Mesenchymal stem cell (in vitro differentiated cells and primary cell): ENCODE measurements at regions not wholly inside any gene's neighbourhood (a gene's known extent, or its start where the extent isn't known, plus 50 kb on each side); places are given as distances from the start of the nearest gene placed in this dataset.

Experiments
- DNase-seq: peaks from one replicate; pipeline ENCODE4 v3.0.0-alpha.2; 2013
- H2AFZ ChIP-seq: one replicate; pipeline ENCODE4 v1.6.1; 2013; ENCODE audit warnings: low read depth, mild to moderate bottlenecking, control low read depth, inconsistent platforms, low read length, moderate library complexity
- H2AK5ac ChIP-seq: 2 replicates; pipeline ENCODE4 v1.6.1; 2013; ENCODE audit warnings: low read length, moderate library complexity, mild to moderate bottlenecking, inconsistent platforms; ENCODE audit not compliant: severe bottlenecking
- H2BK120ac ChIP-seq: one replicate; pipeline ENCODE4 v1.6.1; 2013; ENCODE audit warnings: low read depth, mild to moderate bottlenecking, inconsistent platforms, low read length, moderate library complexity
- H2BK12ac ChIP-seq, 2 experiments: one replicate each; pipeline ENCODE4 v1.6.1; 2013; ENCODE audit warnings: inconsistent platforms in 2 of 2, low read length in 2 of 2, mild to moderate bottlenecking in 2 of 2, moderate library complexity in 2 of 2, control low read depth in 1 of 2
- H2BK15ac ChIP-seq: one replicate; pipeline ENCODE4 v1.6.1; 2013; ENCODE audit warnings: mild to moderate bottlenecking, low read depth, inconsistent platforms; ENCODE audit not compliant: poor library complexity, severe bottlenecking
- H2BK5ac ChIP-seq: 2 replicates; pipeline ENCODE4 v1.6.1; 2013; ENCODE audit warnings: low read depth, mild to moderate bottlenecking, low read length, control low read depth, inconsistent platforms; ENCODE audit not compliant: poor library complexity, severe bottlenecking
- H3K14ac ChIP-seq, 2 experiments: one replicate each; pipeline ENCODE4 v1.6.1; 2013; ENCODE audit warnings: inconsistent platforms in 2 of 2, low read length in 2 of 2, control low read depth in 1 of 2, mild to moderate bottlenecking in 1 of 2, moderate library complexity in 1 of 2
- H3K18ac ChIP-seq, 2 experiments: one replicate each; pipeline ENCODE4 v1.6.1; 2013; ENCODE audit warnings: inconsistent platforms in 2 of 2, low read length in 2 of 2, control low read depth in 1 of 2, low read depth in 1 of 2, mild to moderate bottlenecking in 1 of 2
- H3K23ac ChIP-seq, 2 experiments: one replicate each; pipeline ENCODE4 v1.6.1; 2013; ENCODE audit warnings: inconsistent platforms in 2 of 2, low read length in 2 of 2, mild to moderate bottlenecking in 2 of 2, moderate library complexity in 2 of 2, control low read depth in 1 of 2
- H3K27ac ChIP-seq: 2 replicates; pipeline ENCODE4 v1.5.1; 2013; ENCODE audit warnings: mild to moderate bottlenecking, moderate library complexity, low read length, control low read depth, inconsistent platforms; ENCODE audit not compliant: poor library complexity, severe bottlenecking
- H3K27me3 ChIP-seq, 2 experiments: 2 replicates each; pipeline versions ENCODE4 v1.6.1 to v1.7.0; 2013; ENCODE audit warnings: low read length in 2 of 2, mild to moderate bottlenecking in 2 of 2, moderate library complexity in 2 of 2, control low read depth in 1 of 2, inconsistent platforms in 1 of 2; ENCODE audit not compliant: control insufficient read depth in 1 of 2, insufficient read depth in 1 of 2
- H3K36me3 ChIP-seq, 2 experiments: 2 replicates each; pipeline versions ENCODE4 v1.6.1 to v1.7.0; 2013; ENCODE audit warnings: low read length in 2 of 2, control low read depth in 1 of 2, inconsistent platforms in 1 of 2, low read depth in 1 of 2, mild to moderate bottlenecking in 1 of 2; ENCODE audit not compliant: insufficient read depth in 2 of 2, control insufficient read depth in 1 of 2
- H3K4ac ChIP-seq, 2 experiments: one replicate each; pipeline ENCODE4 v1.6.1; 2013; ENCODE audit warnings: inconsistent platforms in 2 of 2, low read length in 2 of 2, mild to moderate bottlenecking in 2 of 2, moderate library complexity in 2 of 2, control low read depth in 1 of 2, low read depth in 1 of 2
- H3K4me1 ChIP-seq: 2 replicates; pipeline ENCODE4 v1.6.1; 2013; ENCODE audit warnings: low read depth, low read length, control low read depth; ENCODE audit not compliant: control insufficient read depth, insufficient read depth
- H3K4me2 ChIP-seq: 2 replicates; pipeline ENCODE4 v1.6.1; 2013; ENCODE audit warnings: low read length, mild to moderate bottlenecking, inconsistent platforms; ENCODE audit not compliant: poor library complexity, severe bottlenecking
- H3K4me3 ChIP-seq, 2 experiments: 2 replicates each; pipeline versions ENCODE4 v1.5.1 to v1.7.0; 2013; ENCODE audit warnings: low read length in 2 of 2, mild to moderate bottlenecking in 2 of 2, control low read depth in 1 of 2, low read depth in 1 of 2; ENCODE audit not compliant: insufficient read depth in 1 of 2
- H3K79me1 ChIP-seq: replicated peaks from 2 replicates; pipeline ENCODE4 v1.6.1; 2013; ENCODE audit warnings: mild to moderate bottlenecking, control low read depth, low read length, inconsistent platforms; ENCODE audit not compliant: poor library complexity, severe bottlenecking
- H3K9ac ChIP-seq: 2 replicates; pipeline ENCODE4 v1.7.0; 2013; ENCODE audit warnings: mild to moderate bottlenecking, low read length, moderate library complexity
- H3K9me3 ChIP-seq: 2 replicates; pipeline ENCODE4 v1.7.0; 2013; ENCODE audit warnings: mild to moderate bottlenecking, low read length; ENCODE audit not compliant: control insufficient read depth
- H4K8ac ChIP-seq: one replicate; pipeline ENCODE4 v1.6.1; 2013; ENCODE audit warnings: inconsistent platforms, mild to moderate bottlenecking, low read length, moderate library complexity
- H4K91ac ChIP-seq: one replicate; pipeline ENCODE4 v1.6.1; 2013; ENCODE audit warnings: mild to moderate bottlenecking, low read length, inconsistent platforms
- WGBS: methylation state at CpG from one replicate; pipeline ENCODE4 v1.1.7; 2013; ENCODE audit warnings: mixed read lengths; 5-methylcytosine and 5-hydroxymethylcytosine counted together

- Histone ChIP-seq H2BK15ac (no peak overlapping the region), H2AFZ (no peak overlapping the region), H3K4me1 (no peaks in the 10 kb centered on the region), H3K9me3 (peaks cover 2% of the 10 kb centered on the region), H2BK5ac (no peak overlapping the region), H3K14ac (no peak overlapping the region), H2BK12ac (no peak overlapping the region), H3K79me1 (no peaks in the 10 kb centered on the region), H3K4me2 (no peak overlapping the region), H3K27me3 (no peaks in the 10 kb centered on the region), H2BK120ac (no peak overlapping the region), H3K4me3 (no peak overlapping the region), H3K36me3 (no peaks in the 10 kb centered on the region), H3K23ac (no peak overlapping the region), H3K4ac (no peak overlapping the region), H4K8ac (no peak overlapping the region), H4K91ac (no peak overlapping the region), H3K9ac (no peak overlapping the region), H2AK5ac (no peak overlapping the region), H3K18ac (no peak overlapping the region), H3K27ac (no peak overlapping the region)
- no peak for DNase-seq
- 93% methylated on average over 2 of the region's 2 CpGs for WGBS
These were observed 931.2 kb downstream of the GATA3 start for GRCh38 chr10:8985651-8986050.

DNA sequence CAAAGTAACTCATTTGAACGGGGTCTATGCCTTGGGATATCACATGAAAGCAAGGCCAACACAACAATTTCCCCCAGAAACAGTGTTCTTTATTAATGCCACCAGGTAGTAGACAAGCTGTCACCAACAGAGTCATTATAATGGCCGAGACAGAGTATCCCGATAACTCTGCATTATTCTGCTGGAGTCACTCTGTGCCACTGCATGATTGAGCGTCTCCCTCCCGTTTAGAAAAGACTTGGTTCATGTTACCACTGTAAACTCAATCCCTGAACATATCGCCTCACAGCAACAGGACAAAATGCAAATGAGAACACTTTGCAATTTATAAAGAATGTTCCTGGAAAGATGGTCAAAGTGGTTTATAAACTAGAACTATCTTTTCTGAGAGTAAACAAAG is 932.5 kb downstream of the GATA3 start:
- Histone ChIP-seq H3K27me3 (no peaks in the 10 kb centered on the region), H3K4me3 (no peak overlapping the region), H2AK5ac (no peak overlapping the region), H3K4ac (no peak overlapping the region), H3K36me3 (no peaks in the 10 kb centered on the region), H2BK5ac (no peak overlapping the region), H2BK15ac (no peak overlapping the region), H3K27ac (no peak overlapping the region), H3K14ac (no peak overlapping the region), H2BK12ac (no peak overlapping the region), H3K18ac (no peak overlapping the region), H3K9me3 (peaks cover 2% of the 10 kb centered on the region), H3K9ac (no peak overlapping the region), H3K4me1 (no peaks in the 10 kb centered on the region), H3K79me1 (no peaks in the 10 kb centered on the region), H4K8ac (no peak overlapping the region), H4K91ac (no peak overlapping the region), H3K4me2 (no peak overlapping the region), H2BK120ac (no peak overlapping the region), H3K23ac (no peak overlapping the region), H2AFZ (no peak overlapping the region)
- no peak for DNase-seq
- 84% methylated on average over 5 of the region's 6 CpGs for WGBS

DNA sequence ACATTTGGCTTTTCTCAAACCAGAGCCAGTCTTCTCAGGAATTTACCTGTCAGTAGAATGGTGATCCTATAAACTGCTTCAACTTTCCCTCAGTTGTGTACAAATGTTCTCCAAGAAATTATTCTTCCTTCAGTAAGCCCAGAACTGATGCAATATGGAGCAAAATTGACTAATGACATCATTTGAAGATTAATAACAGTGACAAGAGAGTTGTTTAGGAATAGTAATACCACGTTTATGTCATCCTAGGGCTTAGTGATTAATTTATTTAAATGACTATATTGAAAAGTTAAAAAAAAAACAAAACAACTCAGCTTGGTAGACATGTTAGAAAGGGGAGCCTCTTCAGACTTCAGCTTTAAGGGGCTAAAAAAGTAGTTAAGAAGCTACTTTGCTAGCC is 933.2 kb downstream of the GATA3 start:
- H3K36me3 ChIP-seq: no peaks in the 10 kb centered on the region
- H2BK15ac ChIP-seq: no peak overlapping the region
- no peak overlapping the region for H2BK120ac ChIP-seq
- no peak overlapping the region for H3K18ac ChIP-seq
- no peaks in the 10 kb centered on the region for H3K4me1 ChIP-seq
- no peak overlapping the region for H3K4me2 ChIP-seq
- no peak overlapping the region for H2BK5ac ChIP-seq
- H2AK5ac ChIP-seq: no peak overlapping the region
- no peak overlapping the region for H3K27ac ChIP-seq
- H3K9ac ChIP-seq: no peak overlapping the region
- H3K23ac ChIP-seq: no peak overlapping the region
- H3K4me3 ChIP-seq: no peak overlapping the region
- H3K9me3 ChIP-seq: peaks cover 2% of the 10 kb centered on the region
- no peak overlapping the region for H3K4ac ChIP-seq
- peak; percentile 6 for DNase-seq
- H2AFZ ChIP-seq: no peak overlapping the region
- H3K27me3 ChIP-seq: no peaks in the 10 kb centered on the region
- H3K14ac ChIP-seq: no peak overlapping the region
- no peak overlapping the region for H4K8ac ChIP-seq
- no peaks in the 10 kb centered on the region for H3K79me1 ChIP-seq
- no peak overlapping the region for H4K91ac ChIP-seq
- no peak overlapping the region for H2BK12ac ChIP-seq
- WGBS: no CpG with 5 or more reads among the region's 1 CpG

- H3K4me3 ChIP-seq: no peak overlapping the region
- H2BK5ac ChIP-seq: no peak overlapping the region
- no peak overlapping the region for H4K91ac ChIP-seq
- H3K4me2 ChIP-seq: no peak overlapping the region
- no peak overlapping the region for H3K9ac ChIP-seq
- no CpG with 5 or more reads among the region's 3 CpGs for WGBS
- no peaks in the 10 kb centered on the region for H3K27me3 ChIP-seq
- no peak overlapping the region for H2BK120ac ChIP-seq
- H3K4ac ChIP-seq: no peak overlapping the region
- no peaks in the 10 kb centered on the region for H3K4me1 ChIP-seq
- H3K9me3 ChIP-seq: no peaks in the 10 kb centered on the region
- H2BK12ac ChIP-seq: no peak overlapping the region
- no peak overlapping the region for H4K8ac ChIP-seq
- no peaks in the 10 kb centered on the region for H3K79me1 ChIP-seq
- no peak overlapping the region for H3K18ac ChIP-seq
- H3K14ac ChIP-seq: no peak overlapping the region
- H3K36me3 ChIP-seq: no peaks in the 10 kb centered on the region
- DNase-seq: no peak
- H2AK5ac ChIP-seq: no peak overlapping the region
- no peak overlapping the region for H3K23ac ChIP-seq
- no peak overlapping the region for H2BK15ac ChIP-seq
- no peak overlapping the region for H2AFZ ChIP-seq
- no peak overlapping the region for H3K27ac ChIP-seq
These were observed 935.9 kb downstream of the GATA3 start for GRCh38 chr10:8990280-8990987.
